MM.1S (cell line): ENCODE measurements at regions not wholly inside any gene's neighbourhood (a gene's known extent, or its start where the extent isn't known, plus 50 kb on each side); places are given as distances from the start of the nearest gene placed in this dataset.

Experiments used
- EZH2 ChIP-seq: fragments of 300-600 bp; sonication (generic); optimal IDR thresholded peaks from 2 replicates; pipeline ENCODE3; 2017; ENCODE audit warnings: low read depth, mild to moderate bottlenecking, antibody characterized with exemption, low read length, mixed read lengths
- TF ChIP-seq, protein P1 (sequence below): fragments of 300-600 bp; sonication (generic); IDR thresholded peaks from 2 replicates; pipeline ENCODE4 v1.5.1; 2016; ENCODE audit warnings: antibody characterized with exemption, low read length, mixed read lengths

DNA sequence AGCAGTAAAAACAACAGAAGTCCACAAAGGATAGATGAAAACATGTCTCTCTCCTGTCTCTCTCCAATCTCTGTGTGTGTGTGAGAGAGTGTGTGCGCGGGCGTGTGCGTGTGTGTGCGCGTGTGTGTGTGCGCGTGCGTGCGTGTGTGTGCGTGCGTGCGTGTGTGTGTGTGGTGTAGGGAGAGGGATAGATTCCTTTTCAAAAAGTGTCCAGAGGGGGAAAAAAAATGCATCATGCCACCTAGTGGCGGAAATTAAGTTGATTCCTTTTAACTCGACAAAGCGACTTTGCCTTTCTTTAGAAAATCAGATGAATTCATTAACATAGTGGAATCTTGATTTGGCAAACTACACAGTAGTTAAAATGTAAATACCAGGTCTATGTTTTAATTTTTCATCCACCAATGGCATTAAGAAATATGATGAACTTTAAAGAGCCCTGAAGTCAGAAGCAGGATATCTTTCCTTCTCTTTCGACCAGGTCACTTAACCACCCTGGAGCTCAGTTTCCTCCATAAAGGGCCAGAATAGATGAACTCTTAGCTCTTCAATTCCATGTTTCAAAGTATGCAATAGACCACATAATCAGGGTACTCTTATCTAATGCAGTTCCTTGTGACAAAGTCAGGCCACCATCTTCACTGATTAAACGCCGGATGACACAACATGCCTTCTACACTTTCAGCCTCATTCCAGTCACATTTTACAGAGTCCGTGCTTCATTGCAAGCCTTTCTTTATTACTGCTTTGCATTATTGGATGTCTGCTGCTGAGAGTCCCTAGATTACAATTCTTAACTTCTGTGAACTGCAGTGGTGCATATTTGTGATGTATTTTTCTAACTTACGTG lies 162.8 kb downstream of the FBXO8 start:
- TF ChIP-seq, protein P1, sequence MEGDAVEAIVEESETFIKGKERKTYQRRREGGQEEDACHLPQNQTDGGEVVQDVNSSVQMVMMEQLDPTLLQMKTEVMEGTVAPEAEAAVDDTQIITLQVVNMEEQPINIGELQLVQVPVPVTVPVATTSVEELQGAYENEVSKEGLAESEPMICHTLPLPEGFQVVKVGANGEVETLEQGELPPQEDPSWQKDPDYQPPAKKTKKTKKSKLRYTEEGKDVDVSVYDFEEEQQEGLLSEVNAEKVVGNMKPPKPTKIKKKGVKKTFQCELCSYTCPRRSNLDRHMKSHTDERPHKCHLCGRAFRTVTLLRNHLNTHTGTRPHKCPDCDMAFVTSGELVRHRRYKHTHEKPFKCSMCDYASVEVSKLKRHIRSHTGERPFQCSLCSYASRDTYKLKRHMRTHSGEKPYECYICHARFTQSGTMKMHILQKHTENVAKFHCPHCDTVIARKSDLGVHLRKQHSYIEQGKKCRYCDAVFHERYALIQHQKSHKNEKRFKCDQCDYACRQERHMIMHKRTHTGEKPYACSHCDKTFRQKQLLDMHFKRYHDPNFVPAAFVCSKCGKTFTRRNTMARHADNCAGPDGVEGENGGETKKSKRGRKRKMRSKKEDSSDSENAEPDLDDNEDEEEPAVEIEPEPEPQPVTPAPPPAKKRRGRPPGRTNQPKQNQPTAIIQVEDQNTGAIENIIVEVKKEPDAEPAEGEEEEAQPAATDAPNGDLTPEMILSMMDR: peak; percentile 52
- TF ChIP-seq EZH2: no peak
